GM12878 (cell line): ENCODE measurements at regions not wholly inside any gene's neighbourhood (a gene's known extent, or its start where the extent isn't known, plus 50 kb on each side); places are given as distances from the start of the nearest gene placed in this dataset.

Source experiments
- ATAC-seq: fragments of 200-7000 bp; cut with Tn5 transposase; 3 replicates; pipeline ENCODE4 v1.9.1; 2020; ENCODE audit warnings: mild to moderate bottlenecking, moderate library complexity
- BruUV-seq: library from RNA; stranded (reverse); fragments of 400-500 nt; replicated peaks from 2 replicates; lab custom pipeline; 2021; lab: Mats Ljungman, UMichigan
- CTCF ChIA-PET: fragments of 300-600 bp; sonication (Branson Sonifier 250); formaldehyde crosslinking; extraction: SDS; loops from one replicate; lab custom pipeline; 2021; ENCODE audit warnings: inconsistent platforms; lab: Yijun Ruan, JAX
- POLR2A ChIA-PET: fragments of 350-600 bp; formaldehyde crosslinking; extraction: SDS; loops from one replicate; lab custom pipeline; 2021; ENCODE audit warnings: inconsistent platforms; lab: Charles Lee
- RAD21 ChIA-PET: fragments of 300-600 bp; sonication (Branson Sonifier 250); formaldehyde crosslinking; loops from one replicate; lab custom pipeline; 2023; ENCODE audit warnings: antibody characterized with exemption; ENCODE audit not compliant: unreplicated experiment; lab: Charles Lee
- SMC1A ChIA-PET: fragments of 300-600 bp; sonication (Branson Sonifier 250); formaldehyde crosslinking; loops from one replicate; lab custom pipeline; 2023; ENCODE audit not compliant: unreplicated experiment, uncharacterized antibody; lab: Charles Lee
- DNase-seq: peaks from one replicate; pipeline ENCODE4 v3.0.0-alpha.2; 2011; ENCODE audit warnings: low read depth, low spot score
- FAIRE-seq: peaks from 3 replicates; lab custom pipeline; 2011; peaks lifted over from hg19 to GRCh38; lab: Jason Lieb, UNC
- H2AFZ ChIP-seq: 2 replicates; pipeline ENCODE4 v1.6.0; 2011; ENCODE audit warnings: low read depth, low read length, control low read depth; ENCODE audit not compliant: control insufficient read depth
- H3K27ac ChIP-seq: 2 replicates; pipeline ENCODE4 v1.5.1; 2011; ENCODE audit warnings: control low read depth; ENCODE audit not compliant: control insufficient read depth, insufficient read depth
- H3K27me3 ChIP-seq, 2 experiments: replicated peaks in 1 of 2; 2 replicates each; pipeline versions ENCODE4 v1.6.0 to v1.6.1; 2011; ENCODE audit warnings: low read length in 1 of 2; ENCODE audit not compliant: control insufficient read depth in 2 of 2, insufficient read depth in 2 of 2
- H3K36me3 ChIP-seq, 2 experiments: 2 replicates each; pipeline ENCODE4 v1.5.1; 2011; ENCODE audit warnings: low read length in 1 of 2; ENCODE audit not compliant: control insufficient read depth in 2 of 2, insufficient read depth in 2 of 2
- H3K4me1 ChIP-seq: 2 replicates; pipeline ENCODE4 v1.6.1; 2011; ENCODE audit warnings: mild to moderate bottlenecking, low read length, moderate library complexity, mixed read lengths; ENCODE audit not compliant: control insufficient read depth, insufficient read depth
- H3K4me2 ChIP-seq: 2 replicates; pipeline ENCODE4 v1.6.0; 2011; ENCODE audit warnings: control low read depth; ENCODE audit not compliant: control insufficient read depth, insufficient read depth
- H3K4me3 ChIP-seq: fragments of 200-600 bp; sonication (generic); 2 replicates; pipeline ENCODE4 v1.5.1; 2016
- H3K79me2 ChIP-seq: 2 replicates; pipeline ENCODE4 v1.6.0; 2011; ENCODE audit warnings: low read length; ENCODE audit not compliant: control insufficient read depth, insufficient read depth
- H3K9ac ChIP-seq: 2 replicates; pipeline ENCODE4 v1.8.0; 2011; ENCODE audit warnings: low read length, control low read depth, mixed read lengths; ENCODE audit not compliant: control insufficient read depth, insufficient read depth
- H3K9me3 ChIP-seq: replicated peaks from 3 replicates; pipeline ENCODE4 v1.5.1; 2011; ENCODE audit warnings: mild to moderate bottlenecking, low read length; ENCODE audit not compliant: control insufficient read depth, insufficient read depth
- H4K20me1 ChIP-seq: 2 replicates; pipeline ENCODE4 v1.6.0; 2011; ENCODE audit not compliant: control insufficient read depth, insufficient read depth
- ATF2 ChIP-seq: IDR thresholded peaks from 2 replicates; pipeline ENCODE4 v1.6.1; 2012; ENCODE audit warnings: low read length, inconsistent platforms
- CHD4 ChIP-seq: fragments of 200-600 bp; sonication (generic); IDR thresholded peaks from 2 replicates; pipeline ENCODE4 v1.6.1; 2016; ENCODE audit warnings: mild to moderate bottlenecking
- EGR1 ChIP-seq, 2 experiments: IDR thresholded peaks; 1 replicate in 1 of 2; 2 replicates in 1 of 2; pipeline ENCODE4 v1.6.1; 2011 to 2012; ENCODE audit warnings: low read depth in 2 of 2, low read length in 2 of 2, borderline replicate concordance in 1 of 2, mild to moderate bottlenecking in 1 of 2, moderate library complexity in 1 of 2
- EZH2 ChIP-seq: IDR thresholded peaks from 2 replicates; pipeline ENCODE4 v1.6.1; 2012; ENCODE audit warnings: low read depth, mild to moderate bottlenecking, control low read depth, inconsistent platforms, low read length, borderline replicate concordance; ENCODE audit not compliant: control insufficient read depth
- GABPA ChIP-seq: IDR thresholded peaks from 2 replicates; pipeline ENCODE4 v1.6.1; 2014; ENCODE audit warnings: antibody characterized with exemption, low read depth, mild to moderate bottlenecking, inconsistent platforms
- IKZF2 ChIP-seq, 2 experiments: fragments of 450-650 bp; IDR thresholded peaks; 2 replicates each; pipeline ENCODE4 v1.6.1; 2017; ENCODE audit warnings: mild to moderate bottlenecking in 2 of 2, moderate library complexity in 2 of 2
- JUND ChIP-seq: IDR thresholded peaks from 2 replicates; pipeline ENCODE4 v1.6.1; 2012; ENCODE audit warnings: low read depth, mild to moderate bottlenecking, low read length, improper control_type of control experiment, moderate library complexity
- KDM1A ChIP-seq: fragments of 200-600 bp; sonication (generic); IDR thresholded peaks from 2 replicates; pipeline ENCODE4 v1.6.1; 2016; ENCODE audit warnings: borderline replicate concordance
- MXI1 ChIP-seq: fragments of 150-350 bp; IDR thresholded peaks from 2 replicates; pipeline ENCODE4 v1.6.1; 2011; ENCODE audit warnings: low read depth, mild to moderate bottlenecking, inconsistent platforms, low read length, improper control_type of control experiment
- MYC ChIP-seq: IDR thresholded peaks from 2 replicates; pipeline ENCODE4 v1.6.1; 2011; ENCODE audit warnings: mild to moderate bottlenecking, low read length, moderate library complexity, inconsistent platforms; ENCODE audit not compliant: insufficient read depth, insufficient replicate concordance, insufficient read length, severe bottlenecking
- NFXL1 ChIP-seq: fragments of 450-650 bp; IDR thresholded peaks from 2 replicates; pipeline ENCODE4 v1.6.1; 2017; ENCODE audit warnings: antibody characterized with exemption, mild to moderate bottlenecking, borderline replicate concordance
- SREBF1 ChIP-seq: IDR thresholded peaks from 2 replicates; pipeline ENCODE4 v1.6.1; 2012; ENCODE audit warnings: mild to moderate bottlenecking, low read length
- STAT3 ChIP-seq: IDR thresholded peaks from 2 replicates; pipeline ENCODE4 v1.6.1; 2011; ENCODE audit warnings: low read depth, low read length, improper control_type of control experiment
- SUZ12 ChIP-seq: fragments of 200-600 bp; sonication (generic); IDR thresholded peaks from one replicate; pipeline ENCODE4 v1.6.1; 2018; ENCODE audit warnings: antibody characterized with exemption, mild to moderate bottlenecking; ENCODE audit not compliant: unreplicated experiment
- TCF12 ChIP-seq: IDR thresholded peaks from 2 replicates; pipeline ENCODE4 v1.6.1; 2011; ENCODE audit warnings: low read depth, mild to moderate bottlenecking, low read length
- ZBED1 ChIP-seq: IDR thresholded peaks from 2 replicates; pipeline ENCODE4 v1.6.1; 2016; ENCODE audit warnings: borderline replicate concordance
- ZNF274 ChIP-seq: IDR thresholded peaks from one replicate; pipeline ENCODE4 v1.8.0; 2011; ENCODE audit not compliant: insufficient read length, insufficient read depth
- WGBS: methylation state at CpG from one replicate; pipeline ENCODE4 v1.1.6; 2016; ENCODE audit warnings: low lambda C conversion rate; ENCODE audit not compliant: insufficient replicate concordance, insufficient coverage; ENCODE audit errors: missing lambda C conversion rate; 5-methylcytosine and 5-hydroxymethylcytosine counted together
- in situ Hi-C: fragments of 300-500 bp; cut with MboI; formaldehyde crosslinking; loops from 9 replicates; pipeline ENCODE4 v1.14.3; 2018; ENCODE audit warnings: mixed read lengths
- intact Hi-C: fragments of 100-400 bp; cut with micrococcal nuclease; formaldehyde crosslinking; loops from one replicate; pipeline ENCODE4 v1.14.2; 2022; ENCODE audit not compliant: unreplicated experiment
- TF ChIP-seq, protein P1 (sequence below): fragments of 450-650 bp; IDR thresholded peaks from 2 replicates; pipeline ENCODE4 v1.6.1; 2017; ENCODE audit warnings: low read depth, mild to moderate bottlenecking, moderate library complexity
- TF ChIP-seq, protein P2 (sequence below): fragments of 450-650 bp; IDR thresholded peaks from 2 replicates; pipeline ENCODE4 v1.6.1; 2014; ENCODE audit warnings: mild to moderate bottlenecking

- FAIRE-seq (no peak), ATAC-seq (no peak), DNase-seq (no peak)
- POLR2A ChIA-PET = no interaction called here
- H3K4me3 ChIP-seq = no peak overlapping the region
- H3K36me3 ChIP-seq = no peaks in the 10 kb centered on the region
- CTCF ChIA-PET = interaction anchor here (1.1 kb wide), 1 partner anchor 72 kb away, joined by 3 read pairs; no protein-coding TSS in a partner anchor
- H3K9ac ChIP-seq = no peak overlapping the region
- TF ChIP-seq EGR1 (IDR thresholded peaks at IDR 0.05; ENCODE audit: borderline replicate concordance in 1 of 2, low read depth in 2 of 2, low read length in 2 of 2) = no peak
- TF ChIP-seq SREBF1 = no peak
- no peak for TF ChIP-seq KDM1A
- no peak for TF ChIP-seq ATF2
- TF ChIP-seq IKZF2 (IDR thresholded peaks at IDR 0.05) = no peak
- TF ChIP-seq MYC = no peak
- TF ChIP-seq MXI1 = no peak
- TF ChIP-seq GABPA = no peak
- TF ChIP-seq, protein P1, sequence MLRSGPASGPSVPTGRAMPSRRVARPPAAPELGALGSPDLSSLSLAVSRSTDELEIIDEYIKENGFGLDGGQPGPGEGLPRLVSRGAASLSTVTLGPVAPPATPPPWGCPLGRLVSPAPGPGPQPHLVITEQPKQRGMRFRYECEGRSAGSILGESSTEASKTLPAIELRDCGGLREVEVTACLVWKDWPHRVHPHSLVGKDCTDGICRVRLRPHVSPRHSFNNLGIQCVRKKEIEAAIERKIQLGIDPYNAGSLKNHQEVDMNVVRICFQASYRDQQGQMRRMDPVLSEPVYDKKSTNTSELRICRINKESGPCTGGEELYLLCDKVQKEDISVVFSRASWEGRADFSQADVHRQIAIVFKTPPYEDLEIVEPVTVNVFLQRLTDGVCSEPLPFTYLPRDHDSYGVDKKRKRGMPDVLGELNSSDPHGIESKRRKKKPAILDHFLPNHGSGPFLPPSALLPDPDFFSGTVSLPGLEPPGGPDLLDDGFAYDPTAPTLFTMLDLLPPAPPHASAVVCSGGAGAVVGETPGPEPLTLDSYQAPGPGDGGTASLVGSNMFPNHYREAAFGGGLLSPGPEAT = no peak
- TF ChIP-seq ZNF274 = no peak
- TF ChIP-seq CHD4 = no peak
- no peak for TF ChIP-seq SUZ12
- TF ChIP-seq JUND = no peak
- TF ChIP-seq TCF12 = no peak
- no peak for TF ChIP-seq STAT3
- no peak for TF ChIP-seq NFXL1
- TF ChIP-seq, protein P2, sequence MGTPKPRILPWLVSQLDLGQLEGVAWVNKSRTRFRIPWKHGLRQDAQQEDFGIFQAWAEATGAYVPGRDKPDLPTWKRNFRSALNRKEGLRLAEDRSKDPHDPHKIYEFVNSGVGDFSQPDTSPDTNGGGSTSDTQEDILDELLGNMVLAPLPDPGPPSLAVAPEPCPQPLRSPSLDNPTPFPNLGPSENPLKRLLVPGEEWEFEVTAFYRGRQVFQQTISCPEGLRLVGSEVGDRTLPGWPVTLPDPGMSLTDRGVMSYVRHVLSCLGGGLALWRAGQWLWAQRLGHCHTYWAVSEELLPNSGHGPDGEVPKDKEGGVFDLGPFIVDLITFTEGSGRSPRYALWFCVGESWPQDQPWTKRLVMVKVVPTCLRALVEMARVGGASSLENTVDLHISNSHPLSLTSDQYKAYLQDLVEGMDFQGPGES = no peak
- TF ChIP-seq EZH2 = no peak
- no peak for TF ChIP-seq ZBED1
- H3K79me2 ChIP-seq = no peaks in the 10 kb centered on the region
- H3K4me2 ChIP-seq = no peak overlapping the region
- no TSS peak for BruUV-seq
- no peaks in the 10 kb centered on the region for H3K9me3 ChIP-seq
- H3K4me1 ChIP-seq = no peaks in the 10 kb centered on the region
- no peak overlapping the region for H2AFZ ChIP-seq
- in situ Hi-C loops (no loop called here), intact Hi-C loops (no loop called here)
- no peak overlapping the region for H3K27ac ChIP-seq
- SMC1A ChIA-PET = no interaction called here
- WGBS = 11% methylated on average over 1 of the region's 1 CpG
- no peaks in the 10 kb centered on the region for H4K20me1 ChIP-seq
- H3K27me3 ChIP-seq = no peaks in the 10 kb centered on the region; a peak in 1 of 4 replicates
- RAD21 ChIA-PET = no interaction called here
Observed at GRCh38 chr10:7033031-7033430, 377.8 kb downstream of the SFMBT2 start.
